ENCODE measurements at regions not wholly inside any gene's neighbourhood (a gene's known extent, or its start where the extent isn't known, plus 50 kb on each side); places are given as distances from the start of the nearest gene placed in this dataset.

DNA sequence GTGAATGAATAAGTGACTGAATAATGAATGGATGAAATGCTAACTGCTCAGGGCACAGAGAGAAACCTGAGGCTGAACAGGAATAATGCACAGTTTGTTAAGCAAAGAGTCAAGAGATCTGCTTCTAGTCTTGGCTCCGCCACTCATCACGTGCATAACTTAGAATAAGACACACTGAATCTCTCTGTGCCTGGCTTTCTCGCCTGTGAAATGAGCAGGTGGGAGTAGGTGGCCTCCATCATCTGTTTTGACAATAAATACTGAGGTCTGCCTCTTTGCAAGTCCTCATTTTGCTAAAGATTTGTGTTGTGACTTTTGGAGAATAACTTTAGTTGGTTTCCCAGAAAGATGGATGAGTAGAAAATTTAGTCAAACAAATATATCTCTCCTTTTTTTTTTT lies 318.0 kb downstream of the FBXW7 start:
- Histone ChIP-seq H3K27ac (no peak overlapping the region), H4K20me1 (ENCODE audit: insufficient read depth) (no peaks in the 10 kb centered on the region), H3K36me3 (ENCODE audit: insufficient read depth) (no peaks in the 10 kb centered on the region), H3K79me2 (ENCODE audit: insufficient read depth, low read depth) (no peaks in the 10 kb centered on the region), H3K9ac (no peak overlapping the region), H3K27me3 (ENCODE audit: insufficient read depth, low read depth) (no peaks in the 10 kb centered on the region), H3K4me3 (IDR thresholded peaks at IDR 0.05; ENCODE audit: insufficient read depth, low read depth, low read length) (no peak overlapping the region), H3K4me2 (no peak overlapping the region), H2AFZ (ENCODE audit: low read depth) (no peak overlapping the region), H3K4me1 (ENCODE audit: low read depth, poor library complexity, severe bottlenecking) (no peaks in the 10 kb centered on the region)
- TF ChIP-seq, protein P1, sequence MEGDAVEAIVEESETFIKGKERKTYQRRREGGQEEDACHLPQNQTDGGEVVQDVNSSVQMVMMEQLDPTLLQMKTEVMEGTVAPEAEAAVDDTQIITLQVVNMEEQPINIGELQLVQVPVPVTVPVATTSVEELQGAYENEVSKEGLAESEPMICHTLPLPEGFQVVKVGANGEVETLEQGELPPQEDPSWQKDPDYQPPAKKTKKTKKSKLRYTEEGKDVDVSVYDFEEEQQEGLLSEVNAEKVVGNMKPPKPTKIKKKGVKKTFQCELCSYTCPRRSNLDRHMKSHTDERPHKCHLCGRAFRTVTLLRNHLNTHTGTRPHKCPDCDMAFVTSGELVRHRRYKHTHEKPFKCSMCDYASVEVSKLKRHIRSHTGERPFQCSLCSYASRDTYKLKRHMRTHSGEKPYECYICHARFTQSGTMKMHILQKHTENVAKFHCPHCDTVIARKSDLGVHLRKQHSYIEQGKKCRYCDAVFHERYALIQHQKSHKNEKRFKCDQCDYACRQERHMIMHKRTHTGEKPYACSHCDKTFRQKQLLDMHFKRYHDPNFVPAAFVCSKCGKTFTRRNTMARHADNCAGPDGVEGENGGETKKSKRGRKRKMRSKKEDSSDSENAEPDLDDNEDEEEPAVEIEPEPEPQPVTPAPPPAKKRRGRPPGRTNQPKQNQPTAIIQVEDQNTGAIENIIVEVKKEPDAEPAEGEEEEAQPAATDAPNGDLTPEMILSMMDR (conservative IDR thresholded peaks at IDR 0.05; ENCODE audit: low read depth, low read length): no peak

- TF ChIP-seq, protein P1 (conservative IDR thresholded peaks at IDR 0.05; ENCODE audit: low read depth, low read length): no peak
- Histone ChIP-seq H2AFZ (ENCODE audit: low read depth) (no peak overlapping the region), H3K27me3 (ENCODE audit: insufficient read depth, low read depth) (no peaks in the 10 kb centered on the region), H3K79me2 (ENCODE audit: insufficient read depth, low read depth) (no peaks in the 10 kb centered on the region), H3K36me3 (ENCODE audit: insufficient read depth) (no peaks in the 10 kb centered on the region), H3K4me1 (ENCODE audit: low read depth, poor library complexity, severe bottlenecking) (no peaks in the 10 kb centered on the region), H3K27ac (no peak overlapping the region), H3K9ac (no peak overlapping the region), H3K4me3 (IDR thresholded peaks at IDR 0.05; ENCODE audit: insufficient read depth, low read depth, low read length) (no peak overlapping the region), H4K20me1 (ENCODE audit: insufficient read depth) (no peaks in the 10 kb centered on the region), H3K4me2 (no peak overlapping the region)
Measured at GRCh38 chr4:152211936-152212653, 323.8 kb downstream of the FBXW7 start.

DNA sequence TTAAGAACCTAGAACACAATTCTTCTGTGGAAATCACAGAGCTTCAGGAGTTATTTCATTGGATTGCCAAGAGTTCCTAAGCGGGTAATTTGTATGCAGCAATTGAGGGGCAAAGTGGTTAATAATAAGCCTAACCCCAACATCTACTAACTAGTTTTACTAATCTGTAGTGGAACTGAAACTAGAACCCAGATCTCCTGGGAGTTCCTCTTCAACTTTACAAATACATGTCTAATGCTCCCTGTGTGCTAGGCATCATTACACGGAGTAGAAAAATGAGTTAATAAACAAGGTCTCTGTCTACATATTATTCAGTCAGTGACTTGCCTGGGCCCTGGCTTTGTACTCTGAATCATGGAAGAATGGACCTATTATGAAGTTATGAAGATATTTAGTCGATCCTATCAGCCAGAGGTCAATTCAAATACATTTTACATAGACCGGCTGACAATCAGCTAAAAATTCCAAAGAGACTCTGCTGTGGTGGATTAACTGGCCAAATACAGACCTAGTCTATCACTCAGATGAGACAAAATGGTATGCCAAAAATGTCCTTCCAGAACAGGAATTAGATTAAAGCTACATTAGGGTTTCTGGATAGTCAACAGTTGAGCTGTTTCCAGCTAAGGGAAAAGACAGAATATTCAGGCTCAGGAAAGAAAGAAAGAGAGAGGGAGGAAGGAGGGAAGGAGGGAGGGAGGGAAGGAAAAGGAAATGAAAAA lies 326.0 kb downstream of the FBXW7 start:
- no peaks in the 10 kb centered on the region for H3K79me2 ChIP-seq (ENCODE audit: insufficient read depth, low read depth)
- no peaks in the 10 kb centered on the region for H4K20me1 ChIP-seq (ENCODE audit: insufficient read depth)
- no peak overlapping the region for H2AFZ ChIP-seq (ENCODE audit: low read depth)
- no peaks in the 10 kb centered on the region for H3K27me3 ChIP-seq (ENCODE audit: insufficient read depth, low read depth)
- TF ChIP-seq, protein P1 (conservative IDR thresholded peaks at IDR 0.05; ENCODE audit: low read depth, low read length): no peak
- no peak overlapping the region for H3K27ac ChIP-seq
- no peaks in the 10 kb centered on the region for H3K4me1 ChIP-seq (ENCODE audit: low read depth, poor library complexity, severe bottlenecking)
- H3K4me3 ChIP-seq (IDR thresholded peaks at IDR 0.05; ENCODE audit: insufficient read depth, low read depth, low read length): no peak overlapping the region
- no peaks in the 10 kb centered on the region for H3K36me3 ChIP-seq (ENCODE audit: insufficient read depth)
- H3K4me2 ChIP-seq: no peak overlapping the region
- no peak overlapping the region for H3K9ac ChIP-seq

DNA sequence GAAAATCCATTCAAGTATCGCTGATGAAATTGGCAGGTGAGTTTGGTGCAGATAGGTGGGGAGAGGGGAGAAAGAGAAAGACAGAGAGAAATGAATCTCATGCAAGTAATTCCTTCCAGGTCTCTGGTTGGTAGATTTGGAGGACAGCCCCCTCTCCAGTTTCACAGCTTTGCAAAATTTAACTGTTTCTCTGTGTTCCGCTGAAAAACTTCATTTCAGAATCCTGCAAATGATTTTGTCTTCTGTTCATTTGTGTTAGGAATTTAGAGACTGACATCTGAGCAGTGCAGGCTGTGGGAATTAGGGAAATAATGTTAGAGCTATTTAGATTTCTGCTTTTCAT lies 328.5 kb downstream of the FBXW7 start:
- Histone ChIP-seq H3K27me3 (ENCODE audit: insufficient read depth, low read depth) (no peaks in the 10 kb centered on the region), H3K4me2 (no peak overlapping the region), H3K4me1 (ENCODE audit: low read depth, poor library complexity, severe bottlenecking) (no peaks in the 10 kb centered on the region), H2AFZ (ENCODE audit: low read depth) (no peak overlapping the region), H3K4me3 (IDR thresholded peaks at IDR 0.05; ENCODE audit: insufficient read depth, low read depth, low read length) (no peak overlapping the region), H4K20me1 (ENCODE audit: insufficient read depth) (no peaks in the 10 kb centered on the region), H3K27ac (no peak overlapping the region), H3K9ac (no peak overlapping the region), H3K79me2 (ENCODE audit: insufficient read depth, low read depth) (no peaks in the 10 kb centered on the region), H3K36me3 (ENCODE audit: insufficient read depth) (no peaks in the 10 kb centered on the region)
- TF ChIP-seq, protein P1 (conservative IDR thresholded peaks at IDR 0.05; ENCODE audit: low read depth, low read length): no peak
